Esophagus squamous epithelium (tissue), 5 donors: ENCODE measurements at regions not wholly inside any gene's neighbourhood (a gene's known extent, or its start where the extent isn't known, plus 50 kb on each side); places are given as distances from the start of the nearest gene placed in this dataset.
A peak's percentile ranks its signal among the peaks of the same experiment; 100 is the strongest.

Source experiments
- DNase-seq: peaks from one replicate; lab custom pipeline; 2025; lab: John Stamatoyannopoulos, UW
- H3K27ac ChIP-seq, 4 donors: fragments of 200-600 bp; sonication (generic); one replicate each; pipeline ENCODE4 v1.5.1; 2016 to 2019; ENCODE audit warnings: mild to moderate bottlenecking in 1 of 4
- H3K27me3 ChIP-seq, 4 donors: fragments of 200-600 bp; sonication (generic); 1 replicate in 3 of 4; 2 replicates in 1 of 4; pipeline versions ENCODE4 v1.5.1 to v1.6.0; 2017 to 2021; ENCODE audit warnings: antibody characterized with exemption in 1 of 4
- H3K36me3 ChIP-seq, 3 donors: fragments of 200-600 bp; sonication (generic); one replicate each; pipeline ENCODE4 v1.5.1; 2016 to 2019
- H3K4me1 ChIP-seq, 3 donors: fragments of 200-600 bp; sonication (generic); one replicate each; pipeline ENCODE4 v1.5.1; 2017 to 2019
- H3K4me3 ChIP-seq, 4 donors: fragments of 200-600 bp; sonication (generic); 1 replicate in 3 of 4; 2 replicates in 1 of 4; pipeline ENCODE4 v1.5.1; 2016 to 2019; ENCODE audit warnings: mild to moderate bottlenecking in 2 of 4, moderate library complexity in 1 of 4
- H3K9me3 ChIP-seq, 3 donors: fragments of 200-600 bp; sonication (generic); one replicate each; pipeline ENCODE4 v1.5.1; 2016 to 2019
- CTCF ChIP-seq, 6 experiments: fragments of 450-650 bp in 4 of 6; fragments of 200-600 bp in 2 of 6; sonication (generic) in 2 of 6; IDR thresholded peaks; one replicate each; pipeline ENCODE4 v1.5.1; 2016 to 2019; ENCODE audit warnings: antibody characterized with exemption in 6 of 6, mild to moderate bottlenecking in 4 of 6, moderate library complexity in 4 of 6
- POLR2A ChIP-seq, 4 donors: fragments of 450-650 bp; IDR thresholded peaks; one replicate each; pipeline ENCODE4 v1.6.1; 2017; ENCODE audit warnings: antibody characterized with exemption in 4 of 4, mild to moderate bottlenecking in 4 of 4, moderate library complexity in 3 of 4
- WGBS, 2 donors: methylation state at CpG; one replicate each; pipeline ENCODE4 v1.1.5; 2018; 5-methylcytosine and 5-hydroxymethylcytosine counted together
- intact Hi-C: fragments of 100-400 bp; cut with DNase I; formaldehyde crosslinking; loops from one replicate; pipeline ENCODE4 v1.15.0; 2022
- donor health status: DM: yes; HTN: yes; CAD: no.

GRCh38 chr3:86797946-86798345, 193.0 kb downstream of the VGLL3 start:
- intact Hi-C loops, result no loop called here

DNA sequence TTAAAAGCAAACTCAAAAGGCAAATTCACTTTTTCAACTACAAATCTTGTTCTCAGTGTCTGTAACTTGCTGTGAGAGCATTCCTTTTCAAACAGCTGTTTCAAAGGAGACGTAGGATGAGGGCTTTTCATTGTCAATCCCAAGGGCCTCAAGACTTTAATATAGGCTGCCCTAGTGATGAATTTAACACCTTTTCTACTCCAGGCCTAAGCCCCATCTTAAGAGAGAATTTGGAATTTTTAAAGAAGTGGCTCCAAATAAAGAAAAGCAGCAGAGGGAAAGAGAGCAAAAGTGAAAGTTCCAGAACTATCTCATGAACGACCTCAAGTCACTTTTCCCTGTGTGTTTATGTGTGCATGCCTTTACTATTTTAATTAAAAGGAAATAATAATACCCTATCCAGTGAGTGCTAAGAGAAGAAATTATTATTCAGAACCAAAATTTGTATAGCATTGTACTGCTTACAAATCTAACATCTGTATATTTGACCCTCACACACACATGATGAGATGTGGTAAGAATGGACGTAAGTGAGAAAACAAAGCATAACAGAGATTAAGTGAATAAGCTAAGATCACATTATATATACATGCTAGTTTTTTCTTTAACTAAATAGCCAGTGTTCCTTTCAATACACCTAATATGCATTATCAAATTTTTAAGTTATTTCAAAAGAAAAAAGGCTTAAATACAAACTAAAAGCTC, 196.4 kb downstream of the VGLL3 start:
- DNase-seq, result no peak
- TF ChIP-seq POLR2A (IDR thresholded peaks at IDR 0.05) (no peak), CTCF (IDR thresholded peaks at IDR 0.05) (no peak)
- Histone ChIP-seq H3K27me3 (no peaks in the 10 kb centered on the region), H3K9me3 (no peaks in the 10 kb centered on the region), H3K36me3 (no peaks in the 10 kb centered on the region), H3K4me3 (peak overlapping the region in 1 of 4 donors; percentile 37), H3K4me1 (peaks cover 0 to 4% (median 0%) of the 10 kb centered on the region in 3 donors), H3K27ac (peak overlapping the region; percentile 47 to 72 (median 68))
- 42 to 57% methylated on average over 3 of the region's 3 CpGs for WGBS, 2 donors
- intact Hi-C loops, result no loop called here

More at GRCh38 chr3:86797946-86798345, 193.0 kb downstream of the VGLL3 start:
- H3K4me3 ChIP-seq, result no peak overlapping the region
- TF ChIP-seq CTCF (IDR thresholded peaks at IDR 0.05) (no peak), POLR2A (IDR thresholded peaks at IDR 0.05) (no peak)
- H3K4me1 ChIP-seq, result peaks cover 0 to 4% (median 0%) of the 10 kb centered on the region in 3 donors
- H3K36me3 ChIP-seq, result no peaks in the 10 kb centered on the region
- no peak for DNase-seq
- H3K9me3 ChIP-seq, result no peaks in the 10 kb centered on the region
- WGBS, 2 donors, result 29 to 52% methylated on average over 1 of the region's 1 CpG
- H3K27me3 ChIP-seq, result no peaks in the 10 kb centered on the region
- H3K27ac ChIP-seq, result no peak overlapping the region

DNA sequence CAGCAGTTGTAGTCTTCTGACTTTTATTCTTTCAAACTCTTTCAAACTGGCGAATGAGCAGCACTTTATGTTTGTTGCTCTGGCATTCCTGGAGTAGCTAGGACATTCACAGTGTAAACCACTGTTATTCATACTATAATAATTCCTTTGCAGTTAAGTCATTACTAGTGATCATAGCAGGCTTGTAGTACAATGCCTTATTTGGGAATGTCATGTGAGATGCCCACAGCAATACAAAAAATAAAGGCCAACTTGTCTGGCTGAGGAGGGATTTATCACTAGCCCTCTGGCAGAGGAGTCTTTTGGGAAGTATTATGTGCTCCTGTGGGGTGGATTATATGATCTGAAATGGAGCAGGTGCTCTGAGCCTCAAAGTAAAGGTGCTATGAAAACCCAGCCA, 197.2 kb downstream of the VGLL3 start:
- TF ChIP-seq CTCF (IDR thresholded peaks at IDR 0.05) (no peak), POLR2A (IDR thresholded peaks at IDR 0.05) (no peak)
- Histone ChIP-seq H3K4me3 (no peak overlapping the region), H3K27ac (peak overlapping the region; percentile 47 to 72 (median 68)), H3K4me1 (peaks cover 0 to 4% (median 0%) of the 10 kb centered on the region in 3 donors), H3K27me3 (no peaks in the 10 kb centered on the region), H3K9me3 (no peaks in the 10 kb centered on the region), H3K36me3 (no peaks in the 10 kb centered on the region)
- DNase-seq, result no peak
- 41 to 48% methylated on average over 1 of the region's 1 CpG for WGBS, 2 donors
- intact Hi-C loops, result no loop called here

DNA sequence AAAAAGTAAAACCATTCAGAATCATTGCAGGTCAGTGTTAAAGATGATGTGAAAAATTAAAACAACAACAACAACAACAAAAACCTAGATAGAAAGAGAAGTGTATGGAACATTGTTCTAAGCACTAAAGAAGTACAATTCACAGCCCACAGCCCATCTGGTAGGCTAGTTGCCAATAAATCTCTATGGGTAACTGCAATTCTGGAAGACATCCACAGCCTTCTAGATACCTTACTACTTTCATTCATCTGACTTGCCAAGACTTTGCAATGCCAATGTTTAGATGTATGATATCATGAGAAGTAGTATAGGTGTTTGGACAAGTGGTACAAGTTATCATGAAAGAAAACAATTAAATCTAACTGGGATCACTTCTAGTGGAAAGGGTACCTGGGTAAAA, 198.6 kb downstream of the VGLL3 start:
- intact Hi-C loops, result no loop called here
- no peak for DNase-seq
- Histone ChIP-seq H3K36me3 (no peaks in the 10 kb centered on the region), H3K4me1 (peaks cover 0 to 4% (median 0%) of the 10 kb centered on the region in 3 donors), H3K27me3 (no peaks in the 10 kb centered on the region), H3K9me3 (no peaks in the 10 kb centered on the region), H3K4me3 (no peak overlapping the region), H3K27ac (no peak overlapping the region)
- no peak for TF ChIP-seq CTCF (IDR thresholded peaks at IDR 0.05)
- no peak for TF ChIP-seq POLR2A (IDR thresholded peaks at IDR 0.05)

DNA sequence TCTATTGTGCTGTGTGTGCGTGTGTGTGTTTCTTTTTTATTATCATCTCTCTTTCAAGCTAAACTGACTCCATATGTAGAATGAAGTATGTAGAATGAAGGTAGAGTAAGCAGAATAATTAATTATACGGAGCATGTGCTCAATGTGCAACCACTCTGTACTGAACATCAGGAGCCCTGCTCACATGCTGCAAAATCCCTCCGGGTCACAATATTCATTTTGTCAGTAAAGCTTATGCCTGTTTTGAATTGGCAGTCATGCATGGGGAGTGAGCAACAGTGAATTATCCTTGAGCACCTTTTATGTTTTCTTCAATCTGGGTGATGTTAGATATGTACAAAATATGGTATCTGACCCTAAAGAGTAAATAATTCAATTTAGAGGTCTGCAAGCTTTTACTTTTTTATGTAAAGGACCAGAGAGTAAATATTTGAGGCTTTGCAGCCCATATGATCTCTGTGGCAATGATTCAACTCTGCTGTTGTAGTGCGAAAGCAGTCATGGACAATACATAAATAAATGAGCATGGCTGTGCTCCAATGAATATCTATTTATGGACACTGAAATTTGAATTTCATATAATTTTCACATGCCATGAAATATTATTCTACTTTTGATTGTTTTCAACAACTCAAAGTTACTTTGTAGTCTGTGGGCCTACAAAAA, 199.9 kb downstream of the VGLL3 start:
- H3K36me3 ChIP-seq, result no peaks in the 10 kb centered on the region
- H3K27me3 ChIP-seq, result no peaks in the 10 kb centered on the region
- no peaks in the 10 kb centered on the region for H3K9me3 ChIP-seq
- no peak overlapping the region for H3K4me3 ChIP-seq
- WGBS, 2 donors, result 54 to 67% methylated on average over 4 of the region's 4 CpGs
- H3K27ac ChIP-seq, result no peak overlapping the region
- H3K4me1 ChIP-seq, result peaks cover 0 to 4% (median 0%) of the 10 kb centered on the region in 3 donors
- TF ChIP-seq CTCF (IDR thresholded peaks at IDR 0.05), result no peak
- no peak for TF ChIP-seq POLR2A (IDR thresholded peaks at IDR 0.05)
- intact Hi-C loops, result no loop called here
- no peak for DNase-seq
